AG08395 (cell line): ENCODE measurements at regions not wholly inside any gene's neighbourhood (a gene's known extent, or its start where the extent isn't known, plus 50 kb on each side); places are given as distances from the start of the nearest gene placed in this dataset.

Experiments
- DNase-seq: peaks from one replicate; pipeline ENCODE4 v3.0.0; 2012; ENCODE audit warnings: mixed read lengths, low spot score

DNA sequence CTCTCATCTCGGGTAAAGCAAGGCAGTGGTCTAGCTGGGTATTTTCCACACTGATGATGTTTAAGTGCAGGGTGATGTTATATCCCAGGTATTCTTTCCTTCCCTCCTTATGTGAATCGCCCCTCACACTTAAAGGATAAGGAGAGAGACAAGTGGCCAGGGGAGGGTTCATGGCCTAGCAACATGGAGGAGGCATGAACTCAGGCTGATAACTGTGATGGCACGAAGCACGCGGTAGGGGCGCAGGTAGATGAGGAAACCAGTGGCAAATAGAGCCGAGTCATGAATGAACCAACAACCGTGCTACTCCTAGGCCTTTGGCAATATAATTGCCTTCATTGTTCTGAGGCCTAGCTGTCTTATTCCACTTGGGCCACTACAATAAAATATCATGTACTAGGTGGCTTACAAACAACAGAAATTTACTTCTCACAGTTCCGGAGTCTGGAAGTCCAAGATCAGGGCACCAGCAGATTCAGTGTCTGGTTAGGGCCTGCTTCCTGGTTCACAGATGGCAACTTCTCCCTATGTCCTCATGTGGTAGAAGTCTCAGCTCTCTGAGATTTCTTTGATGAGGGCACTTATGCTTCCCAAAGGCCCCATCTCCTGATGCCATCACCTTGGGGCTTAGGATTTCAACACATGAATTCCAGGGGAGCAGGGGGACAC lies 56.0 kb upstream of the PIK3CG start:
- no peak for DNase-seq

GRCh38 chr7:106811472-106811871 lies 53.6 kb upstream of the PIK3CG start:
- no peak for DNase-seq

- DNase-seq, result peak; percentile 16
These were observed 52.9 kb upstream of the PIK3CG start for GRCh38 chr7:106812027-106812643.

DNA sequence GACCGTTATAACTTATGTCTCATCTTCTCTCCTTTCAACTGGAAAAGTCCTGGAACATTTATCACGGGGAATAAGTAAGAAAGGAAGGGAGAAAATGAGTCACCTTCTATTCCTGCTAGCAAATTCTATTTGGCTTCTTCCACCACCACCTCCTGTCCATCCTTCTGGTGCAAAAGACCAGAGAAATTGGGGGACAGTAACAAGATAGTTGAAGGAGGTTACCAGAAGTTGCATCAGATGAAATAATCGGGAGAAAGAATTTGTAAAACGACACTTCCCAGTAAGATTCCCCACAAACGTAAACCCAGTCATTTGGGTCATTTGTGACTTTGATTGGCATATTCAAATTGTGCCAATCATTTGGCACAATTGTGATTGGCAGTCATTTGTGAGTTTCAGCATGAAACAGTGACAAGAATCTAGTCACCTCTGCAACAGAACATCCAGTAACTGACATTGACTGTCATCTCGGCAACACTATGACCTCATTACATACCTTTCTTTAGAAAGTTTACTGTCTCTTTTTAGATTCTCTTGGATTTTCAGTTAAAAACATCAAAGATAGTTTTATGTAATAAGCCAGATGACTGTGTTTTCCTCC lies 51.3 kb upstream of the PIK3CG start:
- peak; percentile 20 for DNase-seq

GRCh38 chr7:106814887-106815286 lies 50.2 kb upstream of the PIK3CG start:
- DNase-seq, result no peak
